HG03378 (cell line): ENCODE measurements at regions not wholly inside any gene's neighbourhood (a gene's known extent, or its start where the extent isn't known, plus 50 kb on each side); places are given as distances from the start of the nearest gene placed in this dataset.

Experiments
- ATAC-seq: cut with Tn5 transposase; IDR thresholded peaks from one replicate; pipeline ENCODE4 v1.9.1; 2021; ENCODE audit warnings: mild to moderate bottlenecking, moderate library complexity; ENCODE audit not compliant: unreplicated experiment

DNA sequence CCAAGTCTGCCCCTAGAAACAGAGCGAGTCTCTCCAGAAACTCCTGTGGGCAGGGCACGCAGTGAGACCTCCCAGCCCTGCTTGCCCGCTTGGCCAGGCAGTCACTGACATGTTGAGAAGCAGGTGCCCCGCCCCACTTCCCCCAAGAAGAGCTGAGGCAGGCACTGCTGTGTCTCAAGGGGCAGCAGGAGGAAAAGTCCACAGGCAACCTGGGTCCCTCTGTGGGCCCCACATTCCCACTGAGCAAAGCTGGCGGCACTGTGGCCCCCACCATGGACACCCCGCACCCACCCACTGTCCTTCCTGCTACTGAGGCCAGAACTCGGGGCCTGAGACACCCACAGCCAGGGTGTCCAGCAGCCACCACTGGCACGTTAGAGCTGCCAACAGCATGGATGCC, 137.3 kb upstream of the NKX1-1 start:
- no peak for ATAC-seq

DNA sequence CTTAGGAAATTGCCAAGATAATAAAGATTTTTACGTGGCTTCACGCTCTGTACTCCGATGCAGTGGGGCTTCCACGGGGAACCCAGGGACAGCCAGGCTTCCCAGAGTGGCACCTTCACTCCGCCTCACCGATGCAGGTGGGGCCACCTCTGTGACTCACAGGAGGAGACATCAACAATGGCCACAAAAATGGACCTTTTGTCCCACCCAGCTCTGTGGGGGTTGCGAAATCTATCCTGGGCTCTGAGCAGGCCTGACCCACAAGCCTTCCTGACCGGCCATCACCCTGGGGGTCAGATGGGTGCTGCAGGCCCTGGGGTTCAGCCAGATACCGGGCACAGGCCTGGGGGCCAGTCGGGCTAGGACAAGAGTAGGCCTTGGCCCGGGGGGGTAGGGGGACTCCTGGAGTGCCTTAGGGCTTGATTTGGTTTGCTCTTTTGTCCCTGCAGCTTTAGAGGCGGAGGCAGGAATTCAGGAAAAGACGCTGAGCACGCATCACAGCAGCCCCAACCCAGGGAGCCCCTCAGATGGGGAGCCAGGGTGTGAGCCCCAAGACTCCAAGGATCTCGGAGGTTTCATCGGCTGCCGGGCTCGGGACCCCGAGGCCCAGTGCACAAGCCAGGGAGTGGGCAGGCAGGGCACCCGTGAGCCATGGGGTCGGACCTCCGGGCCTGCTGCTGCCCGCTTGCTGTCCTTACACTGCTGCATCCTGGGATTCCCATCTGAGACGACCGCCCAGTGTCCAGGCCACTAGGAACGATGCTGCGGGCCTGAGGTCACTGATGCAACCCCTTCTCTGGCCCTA, 136.5 kb upstream of the NKX1-1 start:
- ATAC-seq, result no peak

DNA sequence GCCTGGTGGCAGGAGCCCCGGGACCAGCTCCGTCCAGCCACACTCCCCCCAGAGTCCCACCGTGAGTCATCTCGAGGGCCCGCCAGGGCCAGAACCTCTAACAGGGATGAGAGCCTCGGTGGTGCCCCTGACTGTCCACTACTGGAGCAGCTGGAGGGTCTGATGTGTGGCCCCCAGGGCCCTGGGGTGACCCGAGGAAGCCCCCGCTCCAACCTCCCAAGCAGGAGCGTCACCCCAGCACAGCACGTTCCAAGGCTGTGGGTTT, 135.9 kb upstream of the NKX1-1 start:
- ATAC-seq, result no peak

DNA sequence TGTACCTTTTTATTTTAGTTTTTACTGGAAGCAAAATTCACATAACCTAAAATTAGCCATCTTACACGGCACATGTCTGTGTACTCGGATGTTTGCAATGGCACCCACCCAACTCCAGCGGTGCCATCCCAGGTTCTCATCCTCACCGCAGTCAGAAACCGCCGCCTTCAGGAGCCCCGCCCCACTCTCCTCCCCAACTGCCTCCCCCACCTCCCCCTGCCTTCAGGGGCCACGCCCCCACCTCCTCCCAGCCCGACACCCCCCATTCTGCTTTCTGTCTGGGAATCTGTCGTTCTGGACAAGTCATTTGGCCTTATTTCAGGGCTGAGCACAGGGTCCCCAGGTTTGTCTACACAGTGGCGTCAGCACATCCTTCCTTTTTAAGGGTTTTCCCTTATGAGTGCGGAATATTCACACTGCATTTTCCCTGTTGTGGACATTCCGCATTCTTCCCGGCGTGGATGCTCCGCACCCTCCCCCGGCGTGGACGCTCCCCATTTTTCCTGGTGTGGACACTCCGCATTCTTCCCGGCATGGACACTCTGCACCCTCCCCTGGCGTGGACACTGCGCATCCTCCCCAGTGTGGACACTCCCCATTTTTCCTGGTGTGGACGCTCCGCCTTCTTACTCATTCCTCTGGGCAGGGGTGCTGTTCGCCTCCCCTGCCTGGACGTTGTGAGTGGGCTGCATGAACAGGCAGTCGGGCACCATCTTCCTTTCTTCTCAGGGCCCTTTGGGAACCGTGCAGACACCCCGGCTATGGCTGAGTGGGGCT, 135.4 kb upstream of the NKX1-1 start:
- ATAC-seq, result no peak

DNA sequence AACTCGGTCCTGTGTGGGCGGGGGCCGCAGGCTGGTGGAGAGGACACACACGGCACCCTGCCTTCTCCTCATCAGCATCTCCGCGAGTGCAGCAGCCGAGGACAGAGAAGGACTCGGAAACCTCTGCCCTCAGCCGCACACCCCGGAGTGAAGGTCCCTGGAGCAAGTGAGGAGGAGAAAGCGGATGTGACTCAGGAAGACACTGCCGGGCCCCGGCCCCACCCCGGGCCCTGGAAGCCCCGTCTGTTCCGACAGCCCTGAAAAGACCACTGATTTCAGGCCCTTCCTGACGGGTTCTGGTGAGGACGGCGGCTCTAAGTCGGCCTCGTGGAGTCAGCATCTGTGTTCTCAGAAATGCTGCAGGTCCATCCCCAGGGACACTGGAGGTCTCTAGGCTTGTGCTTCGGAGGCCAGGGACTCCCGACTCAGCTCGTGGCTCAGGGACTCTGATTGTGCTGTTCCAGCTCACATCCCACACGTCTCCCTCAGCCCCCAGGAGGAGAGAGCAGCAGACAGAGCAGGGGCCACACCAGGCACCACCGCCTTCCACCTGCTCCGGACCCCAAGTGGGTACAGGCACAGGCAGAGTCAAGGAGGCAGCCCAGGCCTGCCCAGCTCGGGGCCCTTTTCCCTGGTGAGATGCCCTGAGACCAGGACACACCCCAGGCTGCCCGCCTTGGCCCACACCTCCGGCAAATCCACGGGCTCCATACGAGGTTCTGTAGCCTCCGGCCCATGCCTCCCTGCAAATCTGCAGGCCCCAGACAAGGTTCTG, 134.5 kb upstream of the NKX1-1 start:
- ATAC-seq, result no peak

DNA sequence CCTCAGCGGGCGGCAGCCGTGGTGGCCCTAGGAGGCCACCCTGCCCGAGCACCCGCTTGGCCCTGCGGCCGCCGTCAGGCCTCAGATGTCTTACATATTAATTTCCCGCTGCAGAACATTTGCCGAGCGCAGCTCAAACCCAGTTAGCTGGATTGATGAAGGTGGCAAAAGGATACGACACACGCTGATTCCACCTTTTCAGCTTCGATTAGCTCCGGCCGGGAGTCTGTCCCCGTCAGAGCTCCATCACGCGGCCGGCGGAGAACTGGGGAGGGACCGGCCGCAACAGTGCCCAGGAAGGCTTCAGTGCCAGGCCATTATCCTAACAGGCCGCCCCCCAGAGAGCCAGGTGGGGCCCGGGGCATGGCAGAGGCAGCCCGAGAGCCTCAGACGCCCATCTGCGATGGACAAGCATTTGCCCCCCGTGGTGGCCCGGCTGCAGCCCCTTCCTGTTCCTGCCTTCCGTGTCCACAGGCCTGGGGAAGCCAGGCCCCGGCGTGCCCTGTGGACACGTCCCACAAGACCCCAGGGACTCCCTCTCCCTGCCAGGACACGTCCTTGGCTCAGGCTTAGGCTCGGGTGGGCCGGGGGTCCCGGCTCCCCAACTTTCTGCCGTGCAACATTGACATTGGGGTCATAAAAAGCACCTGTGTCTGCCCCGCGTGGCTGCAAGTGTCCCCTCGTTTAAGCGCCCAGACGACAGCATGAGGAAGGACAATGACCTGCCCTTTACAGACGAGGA, 133.8 kb upstream of the NKX1-1 start:
- no peak for ATAC-seq

DNA sequence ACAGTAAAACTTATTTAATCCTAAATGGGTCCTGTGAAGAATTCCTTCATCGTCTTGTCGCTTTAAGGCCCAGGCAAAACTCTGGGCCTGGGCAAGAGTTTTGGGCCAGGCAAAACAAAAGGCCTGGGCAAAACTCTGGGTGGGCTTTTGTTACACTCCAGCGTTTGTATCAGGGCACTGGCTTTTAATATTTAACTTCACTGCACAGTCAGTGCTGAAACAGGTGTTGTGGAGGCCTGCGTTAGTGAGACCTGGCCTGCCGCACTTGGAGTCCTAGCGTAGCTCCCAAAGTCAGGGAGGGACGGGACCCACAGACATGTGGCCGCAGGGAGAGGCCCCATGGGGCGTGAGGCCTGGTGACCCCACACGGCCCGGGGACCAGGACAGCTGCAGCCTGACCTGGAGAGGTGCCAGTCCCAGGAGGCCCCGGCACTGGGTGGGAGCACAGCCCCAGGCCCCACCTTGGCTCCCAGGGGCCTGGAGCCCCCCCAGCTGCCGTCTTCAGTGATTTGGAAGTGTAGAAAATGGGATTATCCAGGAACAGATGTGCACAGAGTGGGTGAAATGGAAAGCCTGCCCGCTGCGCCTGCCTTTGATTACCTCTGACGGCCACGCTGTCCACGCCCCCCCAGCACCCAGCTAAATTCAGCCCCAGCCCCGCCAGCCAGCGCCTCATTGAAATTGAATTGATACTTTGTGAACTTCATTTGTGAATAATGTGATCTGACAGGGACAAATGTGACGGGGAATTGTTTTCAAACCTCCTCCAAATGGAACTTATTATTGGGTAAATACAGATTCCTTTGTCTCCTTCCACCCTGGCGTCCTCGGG, 132.9 kb upstream of the NKX1-1 start:
- no peak for ATAC-seq

DNA sequence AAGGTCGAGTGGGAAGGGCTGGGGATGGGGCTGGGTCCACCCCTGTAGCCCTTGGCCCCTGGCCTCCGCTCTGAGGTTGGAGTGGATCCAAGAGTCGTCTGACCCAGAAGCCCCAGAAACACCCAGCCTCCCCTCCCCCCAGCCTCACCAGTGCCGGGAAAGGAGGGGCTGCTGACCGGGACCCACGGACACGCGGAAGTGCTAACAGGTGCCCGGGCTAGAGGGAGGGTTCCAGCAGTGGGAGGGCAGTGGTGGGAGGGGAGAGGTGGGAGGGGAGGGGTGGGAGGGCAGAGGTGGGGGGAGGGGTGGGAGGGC, 131.8 kb upstream of the NKX1-1 start:
- ATAC-seq, result no peak

DNA sequence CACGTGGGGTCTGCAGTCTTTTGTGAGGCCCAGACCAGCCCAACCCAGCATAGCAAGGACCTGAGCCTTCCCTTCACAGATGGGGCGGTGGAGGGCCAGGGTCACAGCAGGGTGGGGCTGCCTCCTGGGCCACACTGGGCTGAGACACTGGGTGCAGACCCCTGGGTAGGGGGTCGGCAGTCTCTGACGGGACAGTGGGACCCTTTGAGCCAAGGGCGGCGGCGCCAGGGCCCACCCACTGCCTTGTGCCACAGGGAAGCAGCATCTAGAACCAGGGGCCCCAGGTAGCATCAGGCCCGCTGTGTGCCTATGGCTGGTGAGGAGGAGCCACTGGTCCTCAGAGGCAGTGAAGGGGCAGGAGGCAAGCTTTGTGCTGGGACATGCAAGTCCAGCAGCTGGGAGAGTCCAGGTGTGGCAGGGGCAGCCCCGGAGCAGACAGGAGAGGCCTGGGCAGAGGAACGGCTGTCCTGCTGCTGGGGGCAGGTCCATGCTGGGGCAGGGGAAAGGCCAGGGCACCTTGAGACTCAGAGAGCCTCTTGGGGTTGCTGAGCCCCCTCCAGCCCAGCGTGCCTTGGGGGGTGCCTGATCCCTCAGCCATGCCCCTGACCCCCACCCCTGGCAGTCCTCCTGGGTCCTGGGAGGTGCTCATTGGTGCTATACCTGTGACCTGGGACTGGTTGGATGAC, 131.3 kb upstream of the NKX1-1 start:
- ATAC-seq, result no peak

DNA sequence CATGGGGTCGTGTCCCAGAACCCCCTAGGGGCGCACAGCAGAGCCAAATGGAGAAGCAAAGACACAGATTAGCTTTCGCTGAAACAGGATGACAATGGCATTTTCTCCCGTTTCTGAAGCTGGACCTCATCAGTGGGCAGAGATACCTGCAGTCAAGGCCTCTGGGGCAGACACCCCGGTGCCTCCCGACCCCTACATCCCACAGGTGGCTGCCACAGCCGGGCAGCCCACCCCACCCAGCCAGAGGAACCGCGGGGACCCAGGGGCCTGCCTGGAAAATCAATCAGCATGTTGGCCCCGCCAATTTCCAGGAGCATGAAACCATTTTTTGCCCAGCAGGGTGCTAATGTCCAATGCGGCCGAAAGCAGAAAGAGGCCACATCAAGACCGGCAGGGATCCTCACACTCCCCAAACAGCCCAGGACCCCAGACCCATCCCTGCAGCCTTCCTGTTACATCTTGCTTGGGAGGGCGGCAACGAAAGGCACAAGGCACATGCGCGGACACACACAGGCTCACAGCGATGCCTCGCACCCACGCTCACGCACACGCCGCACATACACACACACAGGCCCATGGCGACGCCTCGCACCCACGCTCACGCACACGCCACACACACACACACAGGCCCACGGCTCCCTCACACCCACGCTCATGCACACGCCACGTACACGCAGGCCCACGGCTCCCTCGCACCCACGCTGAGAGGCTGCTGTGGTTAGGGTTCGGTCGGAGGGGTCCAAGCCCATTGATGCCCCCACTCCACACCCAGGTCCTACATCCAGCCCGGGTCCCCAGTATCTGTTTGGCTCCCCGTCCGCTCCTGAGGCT, 130.6 kb upstream of the NKX1-1 start:
- ATAC-seq, result no peak

DNA sequence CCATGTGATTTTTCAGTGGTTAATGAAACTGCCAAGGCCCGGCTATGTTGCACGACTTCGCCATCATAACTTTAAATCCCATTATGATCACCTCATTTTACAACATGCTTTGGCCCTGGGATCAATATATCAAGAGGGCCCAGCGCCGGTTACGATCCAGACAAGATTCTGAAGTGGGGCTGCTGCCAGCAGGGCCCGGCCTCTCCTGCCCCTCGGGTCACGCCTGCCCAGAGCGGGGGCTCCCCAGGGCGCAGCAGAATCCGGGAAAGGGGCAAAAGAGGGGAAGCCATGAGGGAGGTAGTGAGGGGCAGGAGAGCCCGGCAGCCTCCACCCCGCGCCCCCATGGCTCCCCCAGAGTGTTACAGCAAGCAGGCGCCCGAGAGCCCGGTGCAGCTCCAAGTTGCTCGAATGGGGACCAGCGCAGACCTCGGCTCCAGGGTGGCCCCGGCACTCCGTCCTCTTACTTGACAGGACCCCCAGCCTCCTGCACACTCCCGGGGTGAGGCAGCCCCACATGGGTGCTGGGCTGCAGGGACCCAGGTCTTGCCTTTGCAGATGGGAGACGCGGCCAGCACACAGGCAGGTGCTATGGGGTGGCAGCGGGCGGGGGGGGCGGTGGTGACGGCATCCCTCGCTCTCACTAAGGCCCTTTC, 129.8 kb upstream of the NKX1-1 start:
- no peak for ATAC-seq

DNA sequence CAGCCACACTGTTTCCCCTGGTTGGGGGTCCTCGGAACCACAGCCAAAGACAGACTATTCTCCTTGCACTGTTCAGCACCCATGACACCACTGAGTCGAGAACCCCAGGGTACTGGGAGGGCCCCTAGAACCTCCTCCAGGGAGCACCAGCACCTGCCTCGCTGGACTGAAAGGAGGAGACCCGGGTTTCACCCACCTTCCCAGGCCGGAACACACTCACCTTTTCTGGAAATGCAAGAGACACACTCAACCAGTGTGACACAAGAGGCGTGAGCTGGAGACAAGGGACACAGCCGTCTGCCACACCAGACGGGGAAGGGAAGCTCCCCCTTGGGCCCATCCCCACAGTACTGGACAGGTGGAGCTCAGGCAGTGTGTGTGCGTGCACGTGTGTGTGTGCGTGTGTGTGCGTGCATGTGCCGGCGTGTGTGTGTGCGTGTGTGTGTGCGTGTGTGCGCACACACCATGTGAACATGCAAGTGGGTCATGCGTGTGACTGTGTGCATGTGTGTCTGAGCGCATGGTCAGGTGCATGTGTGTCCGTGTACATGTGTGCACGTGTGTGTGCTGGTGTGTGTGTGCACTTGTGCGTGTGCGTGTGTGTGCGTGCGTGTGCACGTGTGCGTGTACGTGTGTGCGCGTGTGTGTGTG, 128.8 kb upstream of the NKX1-1 start:
- no peak for ATAC-seq

DNA sequence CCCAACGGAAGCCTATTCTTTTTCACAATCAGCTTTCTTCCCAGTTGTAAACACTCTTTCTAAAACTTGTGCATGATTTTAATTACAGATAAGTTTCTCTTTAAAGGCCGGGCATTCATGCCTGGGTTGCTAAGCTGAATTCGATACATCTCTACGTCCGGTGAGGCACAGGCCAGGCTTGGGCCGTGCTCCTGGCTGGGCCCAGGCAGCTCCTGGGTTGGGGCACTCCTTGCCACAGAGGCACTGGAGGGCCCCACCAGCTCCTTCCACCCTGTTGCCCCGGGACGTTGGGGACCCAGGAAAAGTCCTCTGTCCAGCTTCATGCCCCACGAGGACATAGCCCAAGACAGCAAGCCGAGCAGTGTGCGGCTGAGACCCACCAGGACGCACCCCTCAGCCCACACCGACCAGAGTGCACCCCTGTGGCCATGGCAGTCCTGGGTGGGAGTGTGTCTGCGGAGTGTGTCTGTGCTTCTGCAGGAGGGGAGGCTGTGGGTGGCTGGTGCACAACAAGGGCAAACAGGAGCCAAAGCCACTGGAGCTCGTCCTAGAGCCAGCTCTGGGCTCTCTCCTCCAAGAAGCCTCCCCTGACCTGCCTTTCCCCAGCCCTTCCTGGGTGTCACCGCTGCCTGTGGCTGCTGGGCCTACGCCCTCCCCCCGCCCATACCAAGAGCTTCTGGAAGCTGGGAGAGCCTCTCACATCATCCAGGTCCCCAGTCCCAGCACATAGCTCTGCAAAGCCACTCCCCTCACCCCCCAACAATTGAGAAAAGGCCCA, 128.0 kb upstream of the NKX1-1 start:
- ATAC-seq, result no peak

DNA sequence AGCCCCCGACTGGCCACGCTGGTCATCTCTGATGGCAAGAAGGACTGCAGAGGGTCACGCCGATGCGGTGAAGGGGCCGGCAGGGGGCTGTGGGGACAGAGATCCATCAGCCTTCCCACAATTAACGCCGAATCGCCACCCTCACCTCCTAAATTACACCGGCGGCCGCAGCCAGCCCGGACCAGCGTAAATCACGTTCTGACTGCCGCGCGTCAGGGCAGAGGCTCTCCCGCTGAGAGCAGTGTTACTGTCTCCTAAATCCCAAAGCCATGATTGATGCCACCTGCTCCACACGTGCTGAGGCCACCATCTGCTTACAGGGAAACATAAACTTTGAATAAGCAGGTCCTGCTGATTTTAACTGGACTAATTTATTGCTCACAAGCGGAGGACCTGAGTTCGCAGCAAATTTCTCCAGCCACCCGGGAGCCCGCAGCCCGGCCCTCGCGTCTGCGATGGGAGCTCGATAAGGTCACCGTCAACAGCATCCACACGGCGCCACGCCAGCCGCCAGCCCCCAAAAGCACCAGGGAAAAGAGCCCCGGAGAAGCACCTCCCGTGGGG, 127.3 kb upstream of the NKX1-1 start:
- ATAC-seq, result no peak

DNA sequence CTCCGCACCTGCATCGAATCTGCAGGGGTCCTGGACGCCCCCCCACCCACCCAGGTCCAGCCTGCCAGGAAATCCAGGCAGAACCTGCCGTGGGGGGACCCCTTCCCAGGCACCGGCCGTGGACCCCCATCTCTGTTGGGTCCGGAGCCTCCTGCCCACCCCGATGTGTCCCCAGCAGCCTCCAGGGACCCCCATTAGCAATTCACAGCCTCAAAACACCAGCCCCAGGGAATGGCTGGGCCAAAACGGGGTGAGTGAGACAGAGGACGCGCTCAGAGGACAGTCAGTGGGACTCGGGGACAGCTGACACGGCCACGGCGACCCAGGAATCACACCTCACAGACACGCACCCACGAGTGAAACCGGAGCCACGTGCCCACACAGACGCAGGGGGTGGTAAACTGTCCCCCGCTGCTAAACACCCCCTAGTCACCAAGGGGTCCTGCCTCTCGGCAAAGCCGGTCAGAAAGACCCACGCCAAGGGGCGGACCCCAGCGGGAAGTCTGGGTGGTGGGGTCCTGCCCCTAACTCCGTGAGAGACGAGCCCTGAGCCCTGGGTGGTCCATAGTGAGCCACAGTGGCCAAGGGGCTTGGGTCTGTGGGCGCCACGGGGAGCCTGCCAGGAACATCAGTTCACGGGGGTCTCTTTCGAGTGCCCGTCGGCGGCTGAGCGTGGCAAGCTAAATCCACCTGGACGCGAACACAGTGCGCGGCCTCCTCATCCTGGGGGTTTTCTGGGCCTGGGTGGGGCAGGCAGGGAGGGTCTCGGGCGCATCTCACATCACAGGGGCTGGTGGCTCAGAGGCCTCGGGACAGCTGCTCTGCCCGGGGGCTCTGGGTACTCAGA, 126.5 kb upstream of the NKX1-1 start:
- ATAC-seq, result no peak
